Hematopoietic multipotent progenitor cell treated with erythropoietin and hydrocortisone succinate and interleukin-3 and kit ligand, for 15 days (in vitro differentiated cells): ENCODE measurements at regions not wholly inside any gene's neighbourhood (a gene's known extent, or its start where the extent isn't known, plus 50 kb on each side); places are given as distances from the start of the nearest gene placed in this dataset.

ENCODE experiments used
- DNase-seq: peaks from one replicate; pipeline ENCODE4 v3.0.0-alpha.2; 2015; ENCODE audit warnings: low spot score

DNA sequence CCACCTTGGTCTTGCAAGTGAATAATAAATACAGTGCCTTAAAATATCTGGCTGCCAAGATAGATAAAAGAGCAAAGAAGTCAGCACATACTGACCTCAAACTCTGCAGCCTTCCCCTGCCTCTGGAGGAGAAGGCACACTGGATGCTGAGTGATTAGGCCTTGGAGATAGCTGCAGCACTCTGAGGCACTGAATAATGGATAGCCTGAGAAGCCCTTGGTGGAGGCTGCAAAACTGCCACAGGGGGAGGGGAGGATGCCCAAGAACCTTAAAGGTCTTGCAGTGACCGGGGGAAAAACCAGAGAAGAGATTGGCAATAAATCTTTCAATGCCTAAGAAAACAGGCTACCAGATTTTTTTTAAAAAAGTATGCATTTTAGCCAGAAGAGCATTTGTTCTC, 167.4 kb upstream of the PRMT6 start:
- no peak for DNase-seq

DNA sequence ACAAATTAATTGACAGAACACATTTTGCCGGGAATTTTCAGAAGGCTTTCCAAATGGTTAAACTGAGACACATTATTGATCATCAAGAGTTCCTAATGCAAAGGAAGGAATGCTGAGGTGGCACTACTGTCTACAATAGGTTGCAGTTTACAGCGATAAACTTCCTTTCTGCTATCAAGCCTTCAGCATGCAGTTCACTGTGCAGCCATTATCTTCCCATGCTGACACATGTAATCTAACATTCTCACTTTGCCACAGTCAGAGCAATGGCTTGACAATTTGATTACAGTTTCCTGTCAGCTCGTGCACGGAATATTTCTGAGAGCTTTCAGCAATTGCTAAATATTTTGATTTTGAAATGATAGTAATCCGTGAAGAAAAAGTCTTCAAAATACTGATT, 166.9 kb upstream of the PRMT6 start:
- no peak for DNase-seq

DNA sequence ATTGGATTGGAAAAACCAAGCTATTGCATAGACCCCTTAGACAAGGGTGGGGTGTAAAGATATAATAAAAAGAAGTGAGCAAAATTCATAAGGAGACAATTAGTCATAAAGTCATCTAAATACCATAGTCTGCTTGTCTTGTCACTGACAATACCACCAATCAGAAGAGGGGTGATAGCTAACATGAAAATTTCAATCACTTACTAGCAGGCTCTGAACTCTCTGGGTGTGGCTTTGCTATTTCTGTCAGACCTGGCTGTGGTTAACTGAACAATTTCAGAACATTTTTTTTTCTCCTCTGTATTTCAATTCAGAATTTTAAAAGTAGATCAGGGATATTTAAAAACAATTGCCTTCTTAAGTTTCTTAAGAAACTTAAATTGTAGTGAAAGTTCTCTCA, 158.5 kb upstream of the PRMT6 start:
- no peak for DNase-seq

DNA sequence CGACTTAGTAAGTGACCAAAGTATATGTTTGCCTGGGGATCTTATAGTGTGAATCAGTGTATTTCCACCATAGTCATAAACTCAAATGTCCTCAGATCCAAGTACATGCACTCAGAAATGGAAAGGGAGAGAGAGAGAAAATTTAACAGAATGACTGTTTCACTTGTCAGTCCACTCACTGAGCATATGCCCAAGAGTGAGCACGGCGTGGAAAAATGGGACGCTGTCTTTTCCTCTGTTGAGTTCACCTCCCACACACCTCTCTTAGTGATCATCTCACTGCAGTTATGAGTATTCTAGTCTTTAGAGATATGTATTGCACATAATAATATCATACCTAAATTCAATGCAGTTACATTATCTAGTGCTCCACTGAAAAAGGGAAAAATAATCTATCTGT, 156.8 kb upstream of the PRMT6 start:
- no peak for DNase-seq

DNA sequence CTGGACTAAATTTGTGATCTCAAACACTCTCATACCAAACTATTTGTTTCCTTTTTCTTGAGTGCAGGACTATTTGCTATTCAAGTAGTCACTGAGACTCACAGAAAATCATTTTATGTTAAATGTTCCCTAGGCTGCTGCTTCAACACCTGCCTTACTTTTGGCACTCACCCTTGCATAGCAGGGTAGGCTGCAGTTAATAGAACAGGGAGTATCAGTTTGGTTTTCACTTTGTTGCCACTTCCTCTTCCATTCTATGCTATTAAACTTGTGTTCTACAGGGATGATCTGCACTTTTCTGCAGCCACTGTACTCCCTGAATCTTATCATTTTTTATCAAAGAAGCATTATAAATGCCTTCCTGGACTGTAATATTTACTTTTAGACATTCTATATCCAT, 148.7 kb upstream of the PRMT6 start:
- no peak for DNase-seq

DNA sequence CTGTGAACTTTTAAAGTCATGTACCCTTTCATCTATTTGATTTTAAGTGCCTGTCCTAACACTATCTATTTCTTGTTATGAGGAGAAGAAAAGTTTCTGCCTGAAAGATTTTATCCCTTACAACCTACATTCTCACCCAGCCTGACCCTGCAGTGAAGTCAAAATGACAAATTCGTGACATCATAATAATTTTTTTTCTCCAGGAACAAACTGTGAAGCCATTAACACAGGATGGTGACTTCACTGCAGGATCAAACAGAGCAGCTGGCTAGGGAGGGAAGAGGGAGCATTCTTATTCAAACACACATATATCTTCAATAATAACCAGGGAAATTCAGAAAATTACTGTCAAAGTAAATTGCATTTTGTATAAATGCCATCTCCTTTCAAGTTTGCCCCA, 147.8 kb upstream of the PRMT6 start:
- no peak for DNase-seq

DNA sequence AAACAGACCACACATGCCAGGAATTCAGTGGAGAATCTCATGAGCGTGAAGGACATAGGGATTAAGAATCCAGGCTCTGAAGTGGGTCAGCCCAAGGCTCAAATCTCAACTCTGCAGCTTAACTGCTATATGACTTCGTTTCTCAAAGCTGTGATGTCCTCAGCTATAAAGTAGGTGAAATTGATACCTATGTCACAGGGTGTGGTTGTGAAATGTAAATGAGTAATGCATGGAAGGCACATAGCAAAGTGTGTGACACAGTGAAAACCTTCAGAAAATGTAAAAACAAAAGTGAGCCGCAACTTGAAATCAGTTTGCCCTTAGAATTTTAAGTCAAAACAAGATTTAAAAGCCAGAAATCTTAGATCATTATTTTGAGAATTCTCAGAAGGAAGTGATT, 145.7 kb upstream of the PRMT6 start:
- DNase-seq = no peak

DNA sequence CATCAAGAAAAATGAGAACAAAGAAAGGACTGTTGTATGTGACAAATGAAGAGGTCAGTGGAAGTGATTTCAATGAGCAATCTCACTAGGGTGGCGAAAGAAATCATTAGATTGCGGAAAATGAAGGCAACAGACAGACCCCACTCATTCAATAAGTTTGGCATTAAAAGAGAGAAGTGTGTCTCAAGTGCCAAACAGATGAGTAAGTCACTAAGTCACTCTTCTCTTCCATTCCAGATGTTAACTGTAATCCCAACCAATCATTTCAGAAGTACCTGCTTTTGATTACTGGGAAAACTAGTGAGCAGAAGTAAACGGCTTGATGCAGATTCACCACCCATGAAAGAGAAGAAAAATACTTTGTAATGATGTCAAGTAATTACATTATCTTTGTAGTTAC, 144.3 kb upstream of the PRMT6 start:
- DNase-seq = no peak

DNA sequence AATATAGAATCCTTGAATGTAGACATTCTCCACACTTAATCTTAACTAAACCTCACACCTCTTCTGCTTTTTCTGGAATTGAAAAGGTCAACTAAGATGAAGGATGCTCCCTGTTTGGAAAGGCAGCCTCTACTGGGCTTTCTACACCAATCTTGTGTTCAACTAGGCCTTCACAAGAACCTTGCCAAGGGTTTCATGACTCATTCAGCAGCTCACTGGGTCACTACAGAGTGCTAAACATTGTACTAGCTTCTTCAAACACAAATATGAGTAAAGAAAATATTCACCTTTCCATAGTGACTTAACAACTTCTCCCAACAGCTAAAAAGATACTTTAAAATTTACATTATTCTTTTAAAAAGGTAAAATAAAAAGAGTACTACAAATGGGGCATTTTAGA, 135.3 kb upstream of the PRMT6 start:
- no peak for DNase-seq

DNA sequence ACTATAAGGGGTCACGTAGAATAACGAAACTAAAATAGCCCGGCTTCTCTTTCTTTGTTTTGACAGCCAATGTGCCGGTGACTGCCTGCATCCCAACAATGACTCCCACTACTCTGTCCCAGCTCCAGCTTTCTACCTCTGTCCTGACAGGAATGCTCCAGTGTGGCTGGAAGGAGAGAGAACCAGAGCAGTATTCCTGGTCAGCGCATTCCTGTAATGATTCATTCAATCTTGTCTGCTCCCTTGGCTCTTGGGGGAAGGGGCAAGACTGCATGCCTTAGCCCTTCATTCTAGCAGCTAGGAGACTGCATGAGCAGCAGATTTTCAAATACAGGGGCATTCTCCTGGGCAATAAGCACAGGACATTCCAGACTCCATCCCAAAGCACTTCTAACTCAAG, 132.1 kb upstream of the PRMT6 start:
- DNase-seq = no peak

DNA sequence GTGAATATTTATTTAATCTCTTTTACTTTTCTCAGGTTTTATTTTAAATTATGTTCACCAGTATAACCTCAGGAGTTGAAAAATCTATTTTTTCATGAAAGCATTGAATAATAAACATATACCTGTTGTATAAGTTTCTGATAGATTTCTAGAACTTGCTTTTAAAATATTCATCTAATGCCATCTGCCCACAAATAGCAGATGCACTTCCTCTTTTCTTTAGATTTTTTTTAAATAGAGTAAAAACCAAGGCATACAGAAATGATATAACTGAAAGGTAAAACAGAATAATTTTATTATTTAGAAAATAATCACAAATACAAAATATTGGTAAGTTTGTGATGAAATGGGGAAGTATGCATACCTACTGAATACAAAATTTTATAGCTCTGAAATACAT, 130.7 kb upstream of the PRMT6 start:
- no peak for DNase-seq

DNA sequence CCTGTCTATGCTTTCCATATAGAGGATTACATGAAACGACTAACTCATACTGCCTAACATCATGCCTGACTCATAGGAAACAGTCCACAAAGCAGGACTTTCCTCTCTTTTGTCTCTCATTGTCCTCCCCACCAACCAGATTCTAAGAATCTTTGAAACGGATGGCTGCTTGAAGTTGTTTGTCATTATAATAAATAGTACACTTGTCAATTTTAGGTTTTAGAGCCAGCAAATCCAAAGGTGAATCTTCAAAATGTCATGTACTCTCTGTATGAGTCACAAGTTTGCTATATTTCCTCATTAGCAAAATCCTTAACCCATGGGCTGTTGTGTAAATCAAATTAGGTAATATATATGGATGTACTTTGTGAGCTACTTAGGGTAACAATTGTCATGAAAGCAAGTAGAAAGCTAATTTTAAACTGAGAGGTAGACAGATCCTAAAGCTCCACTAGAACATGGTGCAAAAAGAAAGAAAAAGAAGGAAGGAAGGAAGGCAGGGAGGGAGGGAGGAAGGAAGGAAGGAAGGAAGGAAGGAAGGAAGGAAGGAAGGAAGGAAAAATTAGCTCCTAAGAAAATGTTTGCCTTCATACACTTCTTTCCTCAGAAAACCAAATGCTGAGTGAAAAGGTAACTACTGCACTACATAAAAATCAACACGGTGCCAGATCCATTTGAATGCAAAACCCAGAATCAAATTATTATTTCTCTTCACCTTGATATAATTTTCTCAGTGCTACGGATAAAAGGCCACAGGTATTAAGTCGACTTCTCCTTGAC, 129.5 kb upstream of the PRMT6 start:
- DNase-seq = no peak

DNA sequence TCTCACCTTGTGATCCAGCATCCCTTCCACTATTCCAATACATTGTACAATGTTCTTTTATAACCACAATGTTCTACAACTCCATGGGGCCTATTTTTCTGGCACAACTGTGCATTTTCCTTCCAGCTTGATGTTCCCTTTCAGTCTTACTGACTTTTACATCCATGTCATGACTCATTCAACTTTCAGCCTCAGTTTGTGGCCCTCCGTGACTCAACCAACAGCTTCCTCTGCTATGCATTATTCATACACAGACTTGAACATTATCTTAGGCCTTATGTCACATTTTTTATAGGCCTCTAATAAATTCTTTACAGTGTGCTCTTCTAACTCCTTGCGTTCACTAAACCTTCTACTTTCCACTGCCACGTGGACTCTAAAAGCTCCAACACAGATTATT, 119.4 kb upstream of the PRMT6 start:
- no peak for DNase-seq

DNA sequence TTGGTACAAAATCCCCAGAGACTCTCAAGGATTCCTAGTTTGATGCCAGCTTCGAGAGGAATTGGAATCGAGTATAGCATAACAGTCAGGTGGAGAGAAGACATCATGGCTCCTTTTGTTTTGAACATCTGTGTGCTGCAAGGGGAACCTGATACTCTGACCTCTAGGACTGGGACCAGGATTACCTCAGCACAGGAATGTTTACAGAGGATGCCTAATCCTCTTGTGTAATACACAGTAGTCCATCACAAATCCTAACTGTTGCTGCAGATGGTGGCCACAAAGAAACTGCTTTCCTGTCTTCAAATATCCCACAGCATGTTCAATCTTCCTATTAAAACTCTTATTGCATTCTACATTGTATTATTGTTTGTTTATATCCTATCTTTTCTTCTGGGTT, 111.8 kb upstream of the PRMT6 start:
- DNase-seq = no peak

DNA sequence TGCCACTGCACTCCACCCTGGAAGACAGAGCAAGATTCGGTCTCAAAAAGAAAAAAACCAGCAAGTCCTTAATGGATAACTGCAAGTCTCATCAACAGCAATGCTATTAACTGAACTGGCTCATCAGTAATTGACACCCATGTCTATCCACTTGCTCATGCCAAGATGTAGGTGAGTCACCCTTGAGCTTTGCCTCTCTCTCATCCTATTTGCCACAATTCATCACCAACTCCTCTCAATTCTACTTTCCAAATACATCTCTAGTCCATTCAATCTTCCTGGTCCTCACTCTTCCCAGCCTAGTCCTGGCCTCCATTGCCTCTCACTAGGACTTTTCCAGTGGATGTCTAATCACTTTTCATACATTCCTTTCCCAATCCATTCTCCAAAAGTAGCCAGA, 103.7 kb upstream of the PRMT6 start:
- no peak for DNase-seq

DNA sequence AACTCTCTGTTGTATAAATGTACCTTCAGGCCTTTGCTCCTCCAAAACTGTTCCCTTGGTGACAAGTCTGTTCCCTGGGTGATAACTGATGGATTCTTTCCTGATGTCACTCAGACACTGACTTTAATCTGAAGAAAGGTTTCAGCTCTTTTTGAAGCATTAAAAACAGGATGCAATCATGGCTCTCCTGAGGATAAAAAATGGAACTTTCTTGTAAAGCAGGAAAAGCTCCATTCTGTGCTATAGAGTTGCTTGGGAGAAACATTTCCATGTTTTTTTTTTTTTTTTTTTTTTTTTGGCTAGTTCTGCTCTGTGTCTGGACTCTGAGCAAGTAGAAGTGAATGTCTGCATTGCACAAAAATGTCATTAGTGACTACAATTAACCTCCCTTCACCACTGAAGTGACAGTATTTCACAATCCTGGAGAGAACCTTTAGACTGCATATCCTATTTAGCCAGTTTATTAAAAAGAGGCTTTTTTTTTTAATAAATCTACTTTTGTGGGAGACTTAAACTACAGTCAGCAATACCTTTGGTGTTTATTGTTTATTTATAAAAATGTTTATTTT, 101.7 kb upstream of the PRMT6 start:
- DNase-seq = no peak

DNA sequence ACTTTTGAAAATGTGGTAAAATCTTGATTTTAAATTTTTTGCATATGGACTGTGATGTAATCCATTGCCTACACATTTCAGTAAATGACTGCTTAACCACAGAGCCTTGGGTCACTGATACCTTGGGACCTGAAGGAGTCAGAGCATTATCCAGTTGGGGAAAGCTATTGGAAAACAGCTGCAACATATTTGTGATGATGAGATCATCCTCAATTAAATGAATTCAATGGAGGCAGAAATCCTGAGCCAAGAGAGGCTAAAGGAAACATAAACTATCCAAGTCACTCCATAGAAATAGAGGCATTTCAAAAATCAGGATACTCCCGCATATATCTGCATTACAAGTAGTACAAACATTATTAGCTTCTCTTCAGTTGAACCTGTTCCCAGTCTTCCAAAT, 99.8 kb upstream of the PRMT6 start:
- DNase-seq = no peak

DNA sequence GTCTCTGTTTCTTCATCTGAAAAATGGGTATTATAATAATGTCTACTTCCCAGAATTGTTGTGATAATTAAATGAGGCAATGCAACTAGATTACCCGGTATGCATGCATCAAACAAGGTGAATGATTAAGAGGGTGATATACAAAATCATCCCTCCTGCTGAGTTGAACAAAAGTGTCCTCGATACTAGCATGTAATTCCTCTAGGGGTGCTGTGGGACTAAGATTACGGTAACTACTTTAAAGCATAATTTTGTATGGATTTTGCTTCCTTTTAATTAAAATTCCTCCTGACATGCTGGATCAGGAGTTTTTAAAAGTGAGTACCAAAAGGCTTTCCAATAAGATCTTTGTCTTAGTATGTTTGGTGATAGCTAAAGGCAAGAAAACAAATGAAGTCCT, 98.7 kb upstream of the PRMT6 start:
- no peak for DNase-seq

DNA sequence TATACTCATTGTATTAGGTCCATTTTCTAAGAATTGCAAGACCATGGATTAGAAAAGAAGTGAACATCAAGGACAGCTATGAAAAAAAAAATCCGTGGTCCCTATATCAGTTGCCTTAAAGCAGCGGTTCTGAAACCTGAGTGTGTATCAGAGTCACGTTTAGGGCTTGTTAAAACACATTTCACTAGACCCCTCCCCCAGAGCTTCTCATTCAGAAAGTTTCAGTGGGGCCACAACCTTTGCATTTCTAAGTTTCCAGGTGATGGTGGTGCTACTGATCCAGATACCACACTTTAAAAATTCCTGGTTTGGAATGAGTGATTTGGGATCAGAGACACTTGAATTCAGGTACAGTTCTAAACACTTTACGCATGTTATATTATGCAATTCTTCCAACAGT, 96.1 kb upstream of the PRMT6 start:
- no peak for DNase-seq

DNA sequence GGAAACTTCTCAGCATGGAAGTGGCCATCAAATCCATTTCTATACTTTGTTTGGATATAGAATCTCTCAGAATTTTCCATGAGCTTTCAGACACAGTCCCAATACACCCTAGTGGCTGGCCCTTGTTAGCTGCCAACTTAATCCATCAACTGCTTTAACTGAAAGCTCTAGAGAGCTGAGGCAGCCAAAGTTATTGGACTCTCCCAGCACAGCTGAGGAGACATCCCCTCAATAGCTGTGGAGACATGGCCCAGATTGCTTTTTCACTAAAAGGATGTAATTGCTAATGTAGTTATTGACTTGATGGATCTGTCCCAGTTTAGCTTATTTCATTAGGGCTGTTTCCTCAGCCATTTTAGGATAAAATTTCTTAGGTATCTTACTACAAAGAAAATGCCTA, 94.8 kb upstream of the PRMT6 start:
- DNase-seq = no peak

DNA sequence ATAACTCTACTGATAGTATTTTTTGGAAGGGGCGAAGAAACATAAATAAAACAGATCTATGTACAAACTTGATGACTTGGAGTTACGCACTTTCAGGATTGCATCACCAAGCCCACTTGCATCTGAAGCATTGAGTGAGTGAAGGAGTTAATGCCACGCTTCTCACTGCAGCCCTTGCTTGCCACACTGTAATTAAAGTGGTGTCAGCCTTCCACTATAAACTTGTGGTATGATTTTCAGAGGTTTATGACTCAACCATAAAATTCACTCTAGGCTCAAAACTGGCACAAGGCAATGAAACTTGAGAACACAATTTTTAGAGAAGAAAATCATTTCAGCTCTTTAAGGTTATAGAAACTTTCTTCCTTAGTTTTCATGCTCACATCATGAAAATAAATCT, 93.9 kb upstream of the PRMT6 start:
- DNase-seq = no peak

DNA sequence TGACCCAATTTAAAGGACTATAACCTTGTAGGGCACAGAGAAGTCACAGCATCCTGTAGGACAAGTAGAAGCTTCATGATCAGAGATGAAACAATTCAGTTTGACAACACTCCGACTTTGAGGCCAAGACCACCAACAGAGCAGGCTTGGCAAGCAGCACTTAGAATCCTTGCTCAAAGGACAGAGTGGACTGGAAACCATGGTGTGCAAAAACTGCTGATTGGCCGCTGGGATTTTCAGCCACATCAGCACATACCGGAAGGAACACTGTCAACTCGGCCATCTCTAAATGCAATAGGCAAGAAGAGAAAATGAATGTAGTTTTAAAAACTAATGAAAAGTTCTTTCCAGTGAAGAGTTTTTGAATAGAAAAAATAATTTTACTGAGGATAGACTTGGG, 92.0 kb upstream of the PRMT6 start:
- no peak for DNase-seq

DNA sequence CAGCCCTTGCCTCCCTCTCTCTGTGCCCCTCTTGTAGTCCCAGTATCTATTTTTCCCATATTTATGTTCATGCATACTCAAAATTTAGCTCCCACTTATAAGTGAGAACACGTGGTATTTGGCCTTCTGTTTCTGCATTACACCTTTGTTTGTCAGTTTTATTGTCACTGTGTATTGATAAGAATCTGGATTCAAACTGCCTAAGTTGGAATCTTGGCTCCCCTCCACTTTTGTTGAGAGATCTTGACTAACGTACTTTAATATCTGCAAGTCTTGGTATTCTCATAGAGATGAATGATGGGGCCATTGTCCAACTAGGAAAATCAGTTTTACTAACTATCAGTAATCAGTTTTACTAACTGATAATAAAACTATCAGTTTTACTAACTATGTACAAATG, 87.8 kb upstream of the PRMT6 start:
- DNase-seq = no peak

DNA sequence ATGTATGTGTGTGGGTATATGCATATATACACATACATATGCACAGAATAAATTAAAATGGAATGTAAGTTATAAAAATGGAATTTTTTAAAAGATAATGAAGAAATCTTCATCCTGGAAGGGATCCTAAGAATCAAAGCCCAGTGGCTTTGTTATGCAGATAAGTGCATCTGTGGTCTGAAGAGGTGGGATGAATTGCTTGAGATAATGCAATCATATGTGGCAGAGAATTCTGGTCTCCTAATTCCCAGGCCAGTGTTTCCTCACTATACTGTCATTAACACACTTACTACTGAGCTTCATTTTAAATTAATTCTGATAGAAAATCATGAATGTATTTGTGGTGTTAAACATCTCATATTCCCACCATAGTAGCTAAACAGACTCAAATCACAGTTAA, 86.7 kb upstream of the PRMT6 start:
- no peak for DNase-seq
